ENCODE measurements at regions not wholly inside any gene's neighbourhood (a gene's known extent, or its start where the extent isn't known, plus 50 kb on each side); places are given as distances from the start of the nearest gene placed in this dataset.

DNA sequence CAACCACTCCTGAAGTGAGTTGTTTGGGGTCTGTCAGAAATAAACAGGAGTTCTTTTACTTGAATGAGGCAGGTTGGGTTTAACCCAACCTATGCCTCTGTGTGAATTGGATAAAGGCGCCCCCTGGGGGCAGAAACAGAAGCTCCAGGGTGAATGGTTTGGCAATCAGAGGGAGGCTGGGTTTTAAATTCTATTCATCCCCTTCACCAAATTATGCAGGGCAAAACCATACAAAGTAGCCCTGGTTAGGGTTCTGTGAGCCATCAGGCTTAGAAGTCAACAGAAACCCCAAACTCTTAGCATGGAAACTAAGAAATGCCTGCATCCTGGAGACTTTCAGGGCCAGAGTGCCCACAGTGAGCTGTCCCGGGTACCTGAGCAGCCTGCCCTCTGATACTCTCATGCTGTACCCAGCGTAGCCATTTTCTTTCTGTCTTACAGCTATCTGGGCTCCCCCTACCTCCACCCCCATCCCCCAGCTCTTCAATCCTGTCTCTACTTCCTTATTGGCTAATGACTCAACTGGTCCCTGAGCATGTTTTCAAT, 241.5 kb downstream of the ICOS start:
- TF ChIP-seq ZNF274 (IDR thresholded peaks at IDR 0.05; ENCODE audit: low read depth, low read length) (no peak), YY1 (IDR thresholded peaks at IDR 0.05; ENCODE audit: insufficient read depth, insufficient read length) (no peak)

Data from NT2/D1 (cell line).